GM12873 (cell line): ENCODE measurements at regions not wholly inside any gene's neighbourhood (a gene's known extent, or its start where the extent isn't known, plus 50 kb on each side); places are given as distances from the start of the nearest gene placed in this dataset.

Experiments used
- CTCF ChIP-seq: IDR thresholded peaks from 2 replicates; pipeline ENCODE4 v1.5.1; 2012; ENCODE audit warnings: low read depth, mild to moderate bottlenecking, moderate library complexity, low read length, control low read depth; ENCODE audit not compliant: insufficient read depth; ENCODE audit errors: missing control alignments

GRCh38 chr5:60463179-60463868, 236.6 kb downstream of the DEPDC1B start:
- no peak for TF ChIP-seq CTCF

- TF ChIP-seq CTCF = no peak
These were observed 241.3 kb downstream of the DEPDC1B start for GRCh38 chr5:60458666-60459065.

GRCh38 chr5:60457233-60457632, 242.7 kb downstream of the DEPDC1B start:
- no peak for TF ChIP-seq CTCF

- no peak for TF ChIP-seq CTCF
These were observed 244.4 kb downstream of the DEPDC1B start for GRCh38 chr5:60455589-60455988.

GRCh38 chr5:60453186-60453976, 246.6 kb downstream of the DEPDC1B start:
- TF ChIP-seq CTCF = no peak

GRCh38 chr5:60448600-60448999, 251.4 kb downstream of the DEPDC1B start:
- no peak for TF ChIP-seq CTCF

GRCh38 chr5:60447488-60447920, 252.5 kb downstream of the DEPDC1B start:
- TF ChIP-seq CTCF = no peak
